Astrocyte of the spinal cord (primary cell): ENCODE measurements at regions not wholly inside any gene's neighbourhood (a gene's known extent, or its start where the extent isn't known, plus 50 kb on each side); places are given as distances from the start of the nearest gene placed in this dataset.

Experiments
- DNase-seq: peaks from one replicate; pipeline ENCODE4 v3.0.0; 2011; ENCODE audit warnings: low read depth, low spot score
- H3K4me3 ChIP-seq: 2 replicates; pipeline ENCODE4 v1.5.1; 2011; ENCODE audit warnings: low read depth, mild to moderate bottlenecking, low read length, moderate library complexity
- in situ Hi-C: cut with HindIII; loops from 2 replicates; pipeline ENCODE4 v1.10.0; 2017; ENCODE audit warnings: low sequenced_read_pairs
- TF ChIP-seq, protein P1 (sequence below): IDR thresholded peaks from 2 replicates; pipeline ENCODE4 v1.5.1; 2012; ENCODE audit warnings: low read depth, mild to moderate bottlenecking, low read length, inconsistent platforms

DNA sequence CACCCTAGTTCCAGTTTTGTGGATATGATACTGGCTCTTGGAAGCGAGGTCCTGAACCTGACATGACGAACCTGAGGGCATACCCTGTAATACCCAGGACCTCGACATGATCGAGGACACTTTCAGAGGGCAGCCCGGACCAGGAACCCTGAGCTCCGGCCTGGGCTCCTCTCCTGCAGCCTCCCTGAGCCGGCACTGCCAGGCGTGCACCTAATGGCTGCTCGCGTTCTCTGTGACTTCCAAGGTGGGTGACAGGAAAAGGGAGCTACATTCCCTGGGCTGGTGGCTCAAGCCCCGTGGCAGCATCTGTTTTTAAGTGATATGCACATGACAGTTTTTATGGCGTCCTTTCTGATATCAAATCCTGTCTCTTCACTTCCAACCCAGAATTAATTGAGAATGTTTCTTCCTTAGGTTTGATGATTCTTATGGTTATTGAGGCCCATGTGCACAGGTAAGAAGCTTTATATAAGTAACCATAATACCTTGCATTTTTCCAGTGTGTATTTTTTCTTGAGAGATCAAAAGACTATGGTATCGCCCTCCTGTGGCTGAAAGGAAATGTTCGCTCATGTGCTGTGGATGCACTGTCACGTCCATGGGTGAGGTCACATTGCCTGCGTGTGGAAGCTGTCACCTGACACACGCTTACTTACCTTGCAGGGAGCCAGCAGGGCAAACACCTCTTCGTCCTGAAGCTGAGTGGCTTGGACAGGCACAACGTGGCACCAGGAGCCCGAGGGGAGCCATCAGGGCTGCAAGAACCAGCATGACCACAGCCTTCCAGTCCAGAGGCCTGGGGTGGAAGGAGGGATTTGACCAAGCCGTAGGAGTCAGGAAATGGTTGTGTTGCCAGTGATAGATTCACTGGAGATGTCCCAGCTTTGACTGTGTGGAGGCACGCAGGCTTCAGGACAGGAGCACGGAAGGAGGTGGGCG, 367.4 kb upstream of the MYT1L start:
- TF ChIP-seq, protein P1, sequence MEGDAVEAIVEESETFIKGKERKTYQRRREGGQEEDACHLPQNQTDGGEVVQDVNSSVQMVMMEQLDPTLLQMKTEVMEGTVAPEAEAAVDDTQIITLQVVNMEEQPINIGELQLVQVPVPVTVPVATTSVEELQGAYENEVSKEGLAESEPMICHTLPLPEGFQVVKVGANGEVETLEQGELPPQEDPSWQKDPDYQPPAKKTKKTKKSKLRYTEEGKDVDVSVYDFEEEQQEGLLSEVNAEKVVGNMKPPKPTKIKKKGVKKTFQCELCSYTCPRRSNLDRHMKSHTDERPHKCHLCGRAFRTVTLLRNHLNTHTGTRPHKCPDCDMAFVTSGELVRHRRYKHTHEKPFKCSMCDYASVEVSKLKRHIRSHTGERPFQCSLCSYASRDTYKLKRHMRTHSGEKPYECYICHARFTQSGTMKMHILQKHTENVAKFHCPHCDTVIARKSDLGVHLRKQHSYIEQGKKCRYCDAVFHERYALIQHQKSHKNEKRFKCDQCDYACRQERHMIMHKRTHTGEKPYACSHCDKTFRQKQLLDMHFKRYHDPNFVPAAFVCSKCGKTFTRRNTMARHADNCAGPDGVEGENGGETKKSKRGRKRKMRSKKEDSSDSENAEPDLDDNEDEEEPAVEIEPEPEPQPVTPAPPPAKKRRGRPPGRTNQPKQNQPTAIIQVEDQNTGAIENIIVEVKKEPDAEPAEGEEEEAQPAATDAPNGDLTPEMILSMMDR, result peak; percentile 10
- DNase-seq, result no peak
- in situ Hi-C loops, result no loop called here
- no peak overlapping the region for H3K4me3 ChIP-seq

DNA sequence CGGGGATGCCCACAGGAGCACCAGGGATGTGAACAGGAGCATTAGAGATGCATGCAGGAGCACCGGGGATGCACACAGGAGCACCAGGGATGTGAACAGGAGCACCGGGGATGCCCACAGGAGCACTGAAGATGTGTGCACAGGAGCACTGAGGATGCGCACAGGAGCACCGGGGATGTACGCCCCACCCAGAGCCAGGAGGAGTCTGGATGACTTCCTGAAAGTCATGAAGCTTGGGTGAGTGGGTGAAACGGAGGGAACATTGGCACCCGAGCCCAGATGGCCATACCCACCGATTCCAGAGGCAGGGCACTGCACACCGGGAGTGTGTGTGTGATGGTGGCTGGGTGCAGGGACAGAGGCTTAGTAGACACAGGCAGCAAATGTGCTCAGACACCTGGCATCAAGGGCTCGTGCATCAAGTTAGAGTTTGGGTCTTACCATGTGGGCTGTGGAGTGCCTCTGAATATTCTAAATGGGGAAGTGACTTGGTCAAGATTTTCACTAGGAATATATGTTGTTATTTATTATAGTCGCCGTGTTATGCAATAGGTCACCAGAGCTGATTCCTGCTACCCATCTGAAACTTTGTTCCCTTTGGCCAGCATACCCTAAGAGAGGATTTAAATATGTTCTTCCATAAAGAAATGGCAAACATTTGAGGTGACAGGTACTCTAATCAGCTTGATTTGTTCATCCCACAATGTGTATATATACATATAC, 365.8 kb upstream of the MYT1L start:
- TF ChIP-seq, protein P1, result no peak
- DNase-seq, result no peak
- no peak overlapping the region for H3K4me3 ChIP-seq
- in situ Hi-C loops, result no loop called here

DNA sequence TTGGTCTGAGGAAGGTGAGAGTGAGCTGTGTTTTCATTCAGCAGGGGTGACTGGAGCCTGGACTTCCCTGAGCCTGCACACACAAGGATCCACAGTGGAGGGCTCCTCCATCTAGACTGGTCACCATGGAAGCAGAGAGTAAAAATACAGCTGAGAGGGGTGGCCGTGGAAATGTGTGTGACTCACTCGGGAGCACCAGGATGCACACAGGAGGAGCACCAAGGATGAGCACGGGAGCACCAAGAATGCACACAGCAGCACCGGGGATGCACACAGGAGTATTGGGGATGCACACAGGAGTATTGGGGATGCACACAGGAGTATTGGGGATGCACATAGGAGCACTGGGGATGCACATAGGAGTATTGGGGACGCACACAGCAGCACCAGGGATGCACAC, 365.2 kb upstream of the MYT1L start:
- H3K4me3 ChIP-seq, result no peak overlapping the region
- DNase-seq, result no peak
- in situ Hi-C loops, result no loop called here
- TF ChIP-seq, protein P1, result no peak

DNA sequence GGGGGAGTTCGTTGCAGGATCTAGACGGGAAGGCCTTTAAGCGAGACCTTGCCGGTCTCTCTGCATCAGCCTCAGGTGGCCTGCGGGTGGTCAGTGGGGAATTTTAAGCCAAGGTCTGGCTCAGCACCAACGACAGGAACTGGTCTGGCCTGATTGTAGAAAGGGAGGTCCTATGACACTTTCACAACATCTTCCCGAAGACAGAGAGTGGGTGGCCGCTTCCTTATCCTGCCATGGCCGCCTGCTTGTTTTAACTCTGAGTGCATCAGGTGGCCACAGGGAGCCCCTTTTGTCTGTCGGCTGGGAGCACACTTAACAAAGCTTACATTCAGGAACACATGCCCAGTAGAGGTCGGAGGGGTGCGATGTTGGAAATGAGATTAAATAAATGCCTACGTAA, 363.7 kb upstream of the MYT1L start:
- DNase-seq, result no peak
- in situ Hi-C loops, result no loop called here
- TF ChIP-seq, protein P1, result no peak
- no peak overlapping the region for H3K4me3 ChIP-seq

DNA sequence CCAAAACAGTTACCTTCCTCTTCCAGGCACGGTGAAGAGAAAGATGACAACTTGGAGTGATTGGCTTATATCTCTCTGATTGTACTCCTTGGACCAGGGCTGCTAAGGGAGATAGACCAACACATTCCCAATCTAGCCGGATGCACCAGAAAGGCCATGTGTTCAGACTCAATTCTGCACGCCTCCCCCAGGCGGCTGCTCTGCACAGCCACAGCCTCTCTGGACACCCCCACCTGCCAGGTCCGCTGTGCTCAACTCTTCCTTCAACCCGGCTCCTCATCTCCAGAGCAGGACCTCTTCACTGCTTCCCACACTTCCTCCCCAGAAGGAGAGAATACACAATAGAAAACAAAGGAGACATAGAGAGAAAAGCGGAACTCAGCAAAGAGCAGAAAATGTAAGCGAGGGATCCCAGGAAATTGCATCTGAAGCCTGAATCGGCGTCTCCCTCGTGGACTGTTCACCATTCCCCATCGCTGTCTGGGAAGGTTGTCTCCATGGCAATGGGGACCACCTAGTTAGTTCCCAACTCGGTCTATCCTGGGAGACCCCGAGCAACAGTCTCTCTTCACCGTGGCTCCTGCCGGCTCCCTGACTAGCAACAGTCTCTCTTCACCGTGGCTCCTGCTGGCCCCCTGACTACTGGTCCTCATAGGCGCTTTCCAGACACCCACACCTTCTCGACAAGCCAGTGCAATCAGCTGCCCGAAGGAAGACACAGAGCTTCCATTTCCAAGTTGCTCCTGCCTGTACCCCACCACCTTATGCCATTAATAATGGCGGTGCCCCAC, 361.7 kb upstream of the MYT1L start:
- H3K4me3 ChIP-seq, result no peak overlapping the region
- TF ChIP-seq, protein P1, result no peak
- no peak for DNase-seq
- in situ Hi-C loops, result no loop called here

DNA sequence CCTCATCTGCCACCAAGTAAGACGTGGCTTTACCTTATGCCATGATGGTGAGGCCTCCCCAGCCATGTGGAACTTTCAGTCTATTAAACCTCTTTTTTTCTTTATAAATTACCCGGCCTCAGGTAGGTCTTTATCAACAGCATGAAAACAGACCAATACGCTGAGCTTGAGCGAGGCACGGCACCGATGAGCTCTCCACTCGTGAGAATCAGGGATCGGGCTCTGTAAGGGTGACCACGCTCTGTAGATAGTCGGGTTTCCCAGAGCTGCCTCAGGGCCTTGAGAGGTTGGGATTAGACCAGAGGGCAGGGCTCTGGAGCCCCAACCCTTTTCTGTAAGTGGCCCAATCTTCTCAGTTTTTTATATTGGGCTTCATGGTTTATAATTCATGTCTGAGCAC, 360.3 kb upstream of the MYT1L start:
- no peak for DNase-seq
- TF ChIP-seq, protein P1, result no peak
- in situ Hi-C loops, result no loop called here
- H3K4me3 ChIP-seq, result no peak overlapping the region
